WTC11 (cell line): ENCODE measurements at regions not wholly inside any gene's neighbourhood (a gene's known extent, or its start where the extent isn't known, plus 50 kb on each side); places are given as distances from the start of the nearest gene placed in this dataset.

Experiments used
- JUN ChIP-seq: sonication (generic); formaldehyde crosslinking; IDR thresholded peaks from 2 replicates; pipeline ENCODE4 v1.8.0; 2023; ENCODE audit warnings: mild to moderate bottlenecking, missing genetic modification reagents
- NR1H2 ChIP-seq: sonication (generic); formaldehyde crosslinking; IDR thresholded peaks from 2 replicates; pipeline ENCODE4 v1.9.0; 2021; ENCODE audit warnings: mild to moderate bottlenecking, moderate library complexity, missing genetic modification reagents
- TF ChIP-seq, protein P1 (sequence below): sonication (generic); formaldehyde crosslinking; conservative IDR thresholded peaks from 2 replicates; pipeline ENCODE4 v1.8.1; 2022; ENCODE audit warnings: mild to moderate bottlenecking, missing genetic modification reagents

- no peak for TF ChIP-seq NR1H2
- TF ChIP-seq, protein P1, sequence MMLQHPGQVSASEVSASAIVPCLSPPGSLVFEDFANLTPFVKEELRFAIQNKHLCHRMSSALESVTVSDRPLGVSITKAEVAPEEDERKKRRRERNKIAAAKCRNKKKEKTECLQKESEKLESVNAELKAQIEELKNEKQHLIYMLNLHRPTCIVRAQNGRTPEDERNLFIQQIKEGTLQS (CRISPR knock-in tag), result no peak
- no peak for TF ChIP-seq JUN (CRISPR knock-in tag)
These were observed 616.5 kb upstream of the CITED2 start for GRCh38 chr6:139990856-139991465.
